ENCODE measurements at regions not wholly inside any gene's neighbourhood (a gene's known extent, or its start where the extent isn't known, plus 50 kb on each side); places are given as distances from the start of the nearest gene placed in this dataset.

DNA sequence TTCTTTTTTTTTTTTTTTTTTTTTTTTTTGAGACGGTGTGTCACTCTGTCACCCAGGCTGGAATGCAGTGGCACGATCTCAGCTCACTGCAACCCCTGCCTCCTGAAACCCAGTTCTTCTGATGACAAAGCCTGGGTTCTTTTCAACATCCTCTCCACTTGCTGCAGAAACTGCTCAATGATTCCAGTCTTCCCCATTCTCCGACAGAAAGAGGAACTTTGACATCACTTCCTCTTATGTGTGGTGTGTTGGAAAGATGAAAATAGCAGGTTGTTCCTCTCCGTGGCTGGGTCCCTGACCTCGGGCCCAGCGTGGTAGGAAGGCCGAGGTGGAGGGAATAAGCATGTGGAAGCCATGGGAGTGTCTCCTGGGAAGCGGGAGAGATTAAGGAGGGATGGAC, 198.4 kb downstream of the PHETA1 start:
- Histone ChIP-seq H3K27ac (no peak overlapping the region), H2AFZ (no peak overlapping the region), H3K9me2 (replicated peaks; ENCODE audit: insufficient read depth) (no peaks in the 10 kb centered on the region), H3K79me2 (no peaks in the 10 kb centered on the region), H3K4me1 (ENCODE audit: insufficient read depth) (no peaks in the 10 kb centered on the region), H3K9me3 (ENCODE audit: low read depth) (no peaks in the 10 kb centered on the region), H3K4me2 (no peak overlapping the region), H3K36me3 (replicated peaks; ENCODE audit: insufficient read depth, low read depth) (no peaks in the 10 kb centered on the region), H4K20me1 (ENCODE audit: insufficient read depth, poor library complexity, severe bottlenecking) (no peaks in the 10 kb centered on the region), H3K4me3 (no peak overlapping the region), H3K27me3 (peaks cover 8% of the 10 kb centered on the region)
- TF ChIP-seq, protein P1, sequence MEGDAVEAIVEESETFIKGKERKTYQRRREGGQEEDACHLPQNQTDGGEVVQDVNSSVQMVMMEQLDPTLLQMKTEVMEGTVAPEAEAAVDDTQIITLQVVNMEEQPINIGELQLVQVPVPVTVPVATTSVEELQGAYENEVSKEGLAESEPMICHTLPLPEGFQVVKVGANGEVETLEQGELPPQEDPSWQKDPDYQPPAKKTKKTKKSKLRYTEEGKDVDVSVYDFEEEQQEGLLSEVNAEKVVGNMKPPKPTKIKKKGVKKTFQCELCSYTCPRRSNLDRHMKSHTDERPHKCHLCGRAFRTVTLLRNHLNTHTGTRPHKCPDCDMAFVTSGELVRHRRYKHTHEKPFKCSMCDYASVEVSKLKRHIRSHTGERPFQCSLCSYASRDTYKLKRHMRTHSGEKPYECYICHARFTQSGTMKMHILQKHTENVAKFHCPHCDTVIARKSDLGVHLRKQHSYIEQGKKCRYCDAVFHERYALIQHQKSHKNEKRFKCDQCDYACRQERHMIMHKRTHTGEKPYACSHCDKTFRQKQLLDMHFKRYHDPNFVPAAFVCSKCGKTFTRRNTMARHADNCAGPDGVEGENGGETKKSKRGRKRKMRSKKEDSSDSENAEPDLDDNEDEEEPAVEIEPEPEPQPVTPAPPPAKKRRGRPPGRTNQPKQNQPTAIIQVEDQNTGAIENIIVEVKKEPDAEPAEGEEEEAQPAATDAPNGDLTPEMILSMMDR (IDR thresholded peaks at IDR 0.05; ENCODE audit: poor library complexity) = no peak
- TF ChIP-seq EZH2phosphoT487 (IDR thresholded peaks at IDR 0.05; ENCODE audit: low read depth, severe bottlenecking, unreplicated experiment) (no peak), EZH2 (IDR thresholded peaks at IDR 0.05; ENCODE audit: borderline replicate concordance) (no peak)
- 88% methylated on average over 8 of the region's 8 CpGs for WGBS (ENCODE audit: low lambda C conversion rate, missing lambda C conversion rate)
- no peak for DNase-seq (ENCODE audit: low spot score)

DNA sequence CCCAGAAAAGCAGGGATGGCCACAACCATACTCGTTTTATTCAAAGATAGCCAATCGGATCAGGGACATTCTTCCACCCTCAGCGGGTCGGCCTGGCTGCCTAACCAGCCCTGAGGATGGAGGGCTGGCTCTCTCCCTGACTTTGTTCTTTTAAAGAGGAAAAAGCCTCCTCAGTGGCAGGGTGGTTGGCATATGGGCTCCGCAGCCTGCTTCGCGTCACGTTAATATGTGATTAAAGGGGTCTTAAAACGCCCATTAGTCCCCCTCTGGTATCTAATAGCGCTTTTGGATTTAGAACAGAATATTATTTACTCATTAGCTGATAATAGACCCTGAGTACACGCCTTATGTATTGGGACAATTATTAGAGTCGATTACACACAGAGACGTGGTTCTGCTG, 199.4 kb downstream of the PHETA1 start:
- TF ChIP-seq, protein P1 (IDR thresholded peaks at IDR 0.05; ENCODE audit: poor library complexity) = no peak
- TF ChIP-seq EZH2phosphoT487 (IDR thresholded peaks at IDR 0.05; ENCODE audit: low read depth, severe bottlenecking, unreplicated experiment) (no peak), EZH2 (IDR thresholded peaks at IDR 0.05; ENCODE audit: borderline replicate concordance) (no peak)
- no peak overlapping the region for H3K4me3 ChIP-seq
- H3K4me2 ChIP-seq = no peak overlapping the region
- H3K36me3 ChIP-seq (replicated peaks; ENCODE audit: insufficient read depth, low read depth) = no peaks in the 10 kb centered on the region
- H4K20me1 ChIP-seq (ENCODE audit: insufficient read depth, poor library complexity, severe bottlenecking) = no peaks in the 10 kb centered on the region
- no peaks in the 10 kb centered on the region for H3K9me3 ChIP-seq (ENCODE audit: low read depth)
- no peaks in the 10 kb centered on the region for H3K79me2 ChIP-seq
- DNase-seq (ENCODE audit: low spot score) = no peak
- H3K9me2 ChIP-seq (replicated peaks; ENCODE audit: insufficient read depth) = no peaks in the 10 kb centered on the region
- H2AFZ ChIP-seq = no peak overlapping the region
- no peak overlapping the region for H3K27ac ChIP-seq
- WGBS (ENCODE audit: low lambda C conversion rate, missing lambda C conversion rate) = 81% methylated on average over 13 of the region's 13 CpGs
- no peaks in the 10 kb centered on the region for H3K4me1 ChIP-seq (ENCODE audit: insufficient read depth)
- peaks cover 8% of the 10 kb centered on the region for H3K27me3 ChIP-seq

DNA sequence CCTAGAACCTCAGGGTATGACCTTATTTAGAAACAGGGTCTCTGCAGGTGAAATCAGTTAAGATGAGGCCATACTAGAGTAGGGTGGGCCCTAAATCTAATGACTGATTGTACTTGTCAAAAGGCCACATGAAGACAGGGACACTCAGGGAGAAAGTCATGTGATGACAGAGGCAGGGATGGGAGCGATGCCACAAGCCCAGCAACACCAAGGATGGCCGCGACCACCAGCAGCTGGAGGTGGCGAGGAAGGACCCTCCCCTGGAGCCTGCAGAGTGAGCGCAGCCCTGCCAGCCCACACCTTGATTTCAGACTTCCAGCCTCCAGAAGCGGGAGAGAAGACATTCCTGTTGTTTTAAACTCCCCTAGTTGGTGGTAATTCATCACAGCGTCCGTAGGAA, 199.9 kb downstream of the PHETA1 start:
- WGBS (ENCODE audit: low lambda C conversion rate, missing lambda C conversion rate) = 89% methylated on average over 8 of the region's 8 CpGs
- Histone ChIP-seq H3K36me3 (replicated peaks; ENCODE audit: insufficient read depth, low read depth) (no peaks in the 10 kb centered on the region), H3K27ac (no peak overlapping the region), H3K4me3 (no peak overlapping the region), H3K9me2 (replicated peaks; ENCODE audit: insufficient read depth) (no peaks in the 10 kb centered on the region), H4K20me1 (ENCODE audit: insufficient read depth, poor library complexity, severe bottlenecking) (no peaks in the 10 kb centered on the region), H3K79me2 (no peaks in the 10 kb centered on the region), H3K9me3 (ENCODE audit: low read depth) (no peaks in the 10 kb centered on the region), H3K4me2 (no peak overlapping the region), H3K4me1 (ENCODE audit: insufficient read depth) (no peaks in the 10 kb centered on the region), H3K27me3 (peaks cover 8% of the 10 kb centered on the region), H2AFZ (no peak overlapping the region)
- TF ChIP-seq, protein P1 (IDR thresholded peaks at IDR 0.05; ENCODE audit: poor library complexity) = no peak
- DNase-seq (ENCODE audit: low spot score) = no peak

Data from hepatocyte (in vitro differentiated cells).